ENCODE measurements at regions not wholly inside any gene's neighbourhood (a gene's known extent, or its start where the extent isn't known, plus 50 kb on each side); places are given as distances from the start of the nearest gene placed in this dataset.

- no peak for DNase-seq
These were observed 156.0 kb upstream of the TWIST2 start for GRCh38 chr2:238691596-238692491.

GRCh38 chr2:238692562-238692961, 155.3 kb upstream of the TWIST2 start:
- no peak for DNase-seq

GRCh38 chr2:238693337-238694093, 154.4 kb upstream of the TWIST2 start:
- no peak for DNase-seq

DNA sequence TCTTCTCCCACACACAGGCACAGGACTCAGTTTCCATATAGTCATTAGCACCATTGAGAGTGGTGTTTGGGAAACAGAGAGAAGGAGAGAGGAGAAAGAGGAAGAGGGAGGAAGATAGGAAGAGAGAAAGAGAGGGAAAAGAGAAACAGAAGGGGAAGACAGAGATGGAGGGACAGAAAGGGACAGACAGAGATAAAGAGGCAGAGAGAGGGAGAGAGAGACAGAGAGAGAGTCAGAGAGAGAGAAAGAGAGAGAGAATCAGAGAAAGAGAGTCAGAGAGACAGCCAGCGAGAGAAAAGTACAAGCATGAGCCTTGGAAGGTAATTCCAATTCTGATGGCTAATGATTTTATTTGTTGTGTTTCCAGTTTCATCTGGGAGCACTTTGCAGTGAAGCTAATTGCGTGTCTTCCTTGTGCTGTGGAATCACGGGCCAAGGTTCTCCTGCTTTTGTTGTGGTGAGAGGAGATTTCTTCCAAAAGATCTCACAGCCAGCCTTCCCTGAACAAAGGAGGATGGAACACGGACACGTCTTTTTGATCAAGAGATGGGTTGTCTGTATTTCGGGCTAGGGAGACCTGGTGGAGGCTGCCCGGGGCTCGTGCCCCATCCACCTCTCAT, 153.6 kb upstream of the TWIST2 start:
- no peak for DNase-seq

- no peak for DNase-seq
These were observed 153.0 kb upstream of the TWIST2 start for GRCh38 chr2:238694922-238695321.

DNA sequence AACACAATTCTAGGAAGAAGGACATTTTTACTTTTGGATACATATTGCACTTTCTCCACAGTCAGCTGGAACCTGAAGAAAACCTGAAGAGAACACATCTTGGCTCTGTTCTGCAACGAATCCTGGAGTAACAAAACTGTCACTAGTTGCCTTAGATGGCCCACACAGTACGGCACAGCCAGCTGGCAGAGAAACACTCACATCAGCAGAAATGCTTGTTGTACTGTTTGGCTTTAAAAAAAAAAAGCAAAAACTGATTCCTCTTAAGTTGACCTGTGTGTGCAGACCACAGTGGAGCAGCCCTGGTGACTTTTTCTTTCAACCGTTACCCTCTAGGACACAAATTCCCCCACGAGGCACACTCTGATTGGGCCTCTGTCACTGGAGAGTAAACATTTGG, 152.3 kb upstream of the TWIST2 start:
- DNase-seq: no peak

DNA sequence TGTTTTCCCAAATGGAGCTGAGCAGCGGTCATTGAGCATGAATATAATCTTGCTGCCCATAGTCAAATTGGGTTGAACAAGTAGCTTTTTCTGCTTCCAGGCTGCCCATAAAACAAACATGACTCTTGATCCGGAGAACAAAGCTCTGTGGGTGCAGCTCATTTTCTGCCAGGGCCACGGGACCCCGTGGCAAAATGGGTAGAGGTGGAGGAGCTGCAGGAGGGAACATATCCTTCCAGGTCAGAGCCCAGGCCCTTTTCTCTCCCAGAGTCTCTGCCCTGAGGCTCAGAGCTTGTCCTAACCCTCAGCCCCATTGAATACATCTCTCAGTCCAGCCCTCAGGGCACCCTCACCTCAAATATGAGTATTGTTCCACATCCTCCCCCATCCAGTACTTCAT, 151.6 kb upstream of the TWIST2 start:
- no peak for DNase-seq

GRCh38 chr2:238696786-238697185, 151.1 kb upstream of the TWIST2 start:
- DNase-seq: no peak

GRCh38 chr2:238697193-238698071, 150.5 kb upstream of the TWIST2 start:
- no peak for DNase-seq

- no peak for DNase-seq
These were observed 149.9 kb upstream of the TWIST2 start for GRCh38 chr2:238698072-238698352.

DNA sequence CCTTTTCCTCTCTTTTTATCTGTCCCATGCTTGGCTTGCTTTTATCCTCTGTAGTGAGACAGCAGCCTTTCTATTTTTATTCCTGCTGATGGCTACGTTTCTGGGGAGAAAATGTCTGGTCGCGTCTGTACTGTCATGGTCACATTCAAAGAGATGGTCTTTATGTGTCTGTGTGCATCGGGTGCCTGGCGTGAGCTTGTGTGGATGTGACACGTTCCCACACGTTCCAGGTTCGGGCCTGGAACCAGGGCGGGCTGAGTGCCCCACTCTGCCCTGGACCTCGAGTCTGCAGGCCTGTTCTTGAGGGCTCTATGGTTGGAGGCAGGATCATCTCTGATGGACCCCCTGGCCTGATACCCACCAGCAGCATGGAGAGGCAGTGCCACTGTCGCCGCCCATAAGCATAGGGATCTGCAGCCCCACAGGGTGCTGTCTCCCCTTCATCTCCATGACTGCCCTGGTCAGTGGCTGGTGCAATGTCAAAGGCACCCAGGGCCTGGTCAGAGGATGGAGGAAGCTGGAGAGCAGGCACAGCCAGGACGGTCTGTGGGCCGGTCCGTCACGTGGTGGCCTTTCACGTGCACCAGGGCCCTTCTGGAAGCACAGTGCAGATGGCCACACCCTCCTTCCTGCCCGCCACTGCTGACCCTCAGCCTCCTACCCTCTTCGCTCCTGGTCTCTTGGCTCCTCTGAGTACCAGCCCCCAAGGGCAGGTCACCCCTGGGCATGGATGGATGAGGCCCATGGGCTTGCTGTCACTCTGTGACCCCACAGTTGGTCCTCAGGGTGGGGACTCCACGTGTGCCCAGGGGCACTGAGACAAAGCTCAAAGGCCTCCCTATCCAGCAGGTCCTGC, 149.2 kb upstream of the TWIST2 start:
- no peak for DNase-seq

GRCh38 chr2:238699307-238700116, 148.4 kb upstream of the TWIST2 start:
- no peak for DNase-seq

DNA sequence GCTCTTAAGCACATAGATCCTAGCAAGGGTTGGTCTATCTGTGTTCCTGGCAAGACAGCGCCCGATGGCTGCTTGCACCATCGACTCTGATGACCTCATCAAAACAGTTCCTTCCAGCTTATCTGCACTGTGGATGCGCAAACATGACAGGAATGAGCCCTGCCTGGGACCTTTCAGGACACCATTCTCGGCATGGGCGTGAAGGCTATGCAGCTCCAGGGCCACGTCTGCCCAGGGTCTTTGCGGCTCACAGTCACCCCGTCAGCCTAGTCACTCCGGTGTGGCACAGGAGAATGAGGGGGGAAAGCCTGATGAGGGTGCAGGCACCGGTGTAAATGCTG, 147.8 kb upstream of the TWIST2 start:
- DNase-seq: no peak

DNA sequence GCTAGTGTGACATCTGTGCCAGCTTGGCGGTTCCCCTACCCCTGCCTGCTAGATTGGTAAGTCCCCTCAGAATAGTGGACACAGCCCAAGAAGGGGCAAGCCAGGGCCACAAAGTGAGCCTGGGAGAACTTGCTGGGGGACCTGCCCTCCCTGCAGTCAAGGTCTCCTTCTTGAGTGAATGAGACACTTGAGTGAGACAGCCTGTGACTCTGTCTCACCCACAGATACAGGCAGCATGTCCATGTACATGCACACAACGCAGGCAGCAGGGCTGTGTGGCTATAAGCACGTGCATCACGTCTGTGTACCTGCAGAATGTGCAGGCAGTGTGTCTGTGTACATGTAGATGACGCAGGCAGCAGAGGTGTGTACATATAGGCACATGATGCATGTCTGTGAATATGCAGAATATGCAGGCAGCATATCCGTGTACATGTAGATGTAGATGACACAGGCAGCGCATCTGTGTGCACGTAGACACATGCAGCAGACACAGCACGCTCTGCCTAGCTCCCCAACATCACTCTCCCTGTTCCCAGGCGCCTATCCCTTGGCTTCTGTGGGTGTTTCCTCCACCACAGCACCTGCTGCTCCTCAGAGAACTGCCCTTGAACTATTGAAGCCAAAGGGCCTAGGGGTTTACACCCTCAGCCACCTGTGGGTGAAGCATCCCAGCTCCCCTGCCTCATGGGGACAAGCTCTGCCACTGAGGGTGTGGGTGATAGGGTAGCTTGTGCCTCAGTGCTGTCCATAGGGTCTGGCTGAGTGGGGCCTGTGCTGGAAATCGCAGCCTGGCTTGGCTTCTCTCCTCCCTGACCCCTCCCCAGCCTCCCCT, 147.2 kb upstream of the TWIST2 start:
- DNase-seq: no peak

DNA sequence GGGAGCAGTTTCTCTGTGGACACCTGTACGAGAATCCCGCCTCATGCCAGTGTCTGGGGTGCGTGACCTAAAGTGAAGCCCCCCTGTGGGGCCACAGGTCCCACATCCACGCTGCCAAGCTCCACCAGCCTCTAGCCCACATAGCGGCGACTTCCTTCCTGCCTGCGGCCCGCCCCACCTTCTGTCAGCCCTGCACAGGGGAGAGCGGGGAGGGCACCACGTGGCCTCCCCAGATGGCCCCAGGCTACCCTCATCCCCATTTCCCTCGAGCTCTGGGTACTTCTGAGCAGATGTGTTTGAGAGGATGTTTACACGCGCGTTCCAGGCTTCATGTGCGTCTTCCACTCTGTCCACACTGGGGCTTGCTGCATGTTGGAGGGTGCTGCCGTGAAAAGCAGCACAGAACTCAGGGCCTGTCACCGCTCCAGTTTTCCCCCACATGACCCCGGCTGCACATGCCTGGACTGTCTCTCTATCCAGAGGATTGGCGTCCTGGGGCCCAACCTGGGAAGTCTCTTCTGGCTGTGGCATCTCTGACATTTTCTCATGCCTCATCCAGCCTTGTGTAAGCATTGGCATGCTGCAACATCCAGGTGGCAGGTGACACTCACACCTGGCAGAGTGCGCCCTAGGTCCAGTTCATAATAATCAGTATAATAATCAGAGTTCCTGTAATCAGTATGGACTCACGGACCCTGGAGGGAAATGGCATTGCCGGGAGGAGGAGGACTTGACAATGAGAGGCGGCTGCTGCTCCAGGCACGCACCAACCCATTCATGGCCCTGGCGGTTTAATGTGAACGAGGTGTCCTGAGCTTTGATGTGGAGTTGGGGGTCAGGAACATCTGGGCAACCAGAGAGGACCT, 146.3 kb upstream of the TWIST2 start:
- no peak for DNase-seq

DNA sequence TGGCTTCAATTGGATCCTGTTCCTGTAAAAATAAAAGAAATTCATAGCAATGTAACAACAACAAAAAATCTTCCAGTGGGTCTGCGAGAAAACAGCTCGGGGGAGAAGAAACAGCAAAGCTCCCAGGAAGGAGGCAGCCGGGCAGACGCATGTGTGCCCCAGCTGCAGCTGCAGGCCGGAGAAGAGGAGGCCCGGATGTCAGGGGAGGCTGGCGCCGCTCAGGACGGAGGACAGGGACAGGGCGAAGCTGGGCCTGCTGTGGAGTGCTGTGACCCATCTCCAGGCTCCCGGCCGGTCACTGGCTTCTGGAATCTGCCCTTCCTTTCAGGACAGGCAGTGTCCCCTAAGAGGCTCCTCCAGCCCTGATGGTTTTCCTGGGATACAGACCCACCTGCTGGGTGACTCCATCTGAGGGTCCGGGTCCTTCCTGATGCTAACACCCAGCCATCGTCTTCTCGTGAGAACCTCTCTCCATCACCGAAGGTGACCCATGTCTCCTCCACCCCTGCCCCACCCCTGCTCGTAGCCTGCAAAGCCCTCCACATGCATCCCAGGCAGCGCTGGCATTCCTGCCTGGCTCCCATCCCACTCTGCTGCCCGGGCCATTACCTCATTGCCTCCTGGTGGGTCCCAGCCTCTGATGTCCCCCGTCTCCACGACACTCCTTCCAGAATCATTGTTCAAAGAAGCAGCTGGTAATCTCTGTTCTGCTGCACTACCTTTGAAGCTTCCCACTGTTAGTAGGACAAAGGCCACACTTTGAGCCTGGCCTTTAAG, 145.4 kb upstream of the TWIST2 start:
- no peak for DNase-seq

DNA sequence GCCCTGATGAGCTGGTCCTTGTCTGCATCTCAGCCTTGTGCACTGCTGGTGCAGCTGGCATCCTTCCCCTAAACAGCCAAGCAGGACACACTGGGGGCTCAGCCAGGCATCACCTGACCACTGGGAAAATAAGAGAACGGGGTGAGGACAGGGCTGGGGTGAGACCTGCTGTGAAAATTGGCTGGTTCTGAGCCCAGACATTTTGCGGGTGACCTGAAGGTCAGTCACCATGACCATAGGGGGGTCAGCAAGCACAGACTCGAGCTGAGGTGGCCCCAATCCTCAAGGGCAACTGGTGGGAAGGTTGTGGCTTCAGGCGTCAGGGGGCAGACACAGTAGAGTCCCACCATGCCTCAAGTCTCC, 144.9 kb upstream of the TWIST2 start:
- DNase-seq: no peak

DNA sequence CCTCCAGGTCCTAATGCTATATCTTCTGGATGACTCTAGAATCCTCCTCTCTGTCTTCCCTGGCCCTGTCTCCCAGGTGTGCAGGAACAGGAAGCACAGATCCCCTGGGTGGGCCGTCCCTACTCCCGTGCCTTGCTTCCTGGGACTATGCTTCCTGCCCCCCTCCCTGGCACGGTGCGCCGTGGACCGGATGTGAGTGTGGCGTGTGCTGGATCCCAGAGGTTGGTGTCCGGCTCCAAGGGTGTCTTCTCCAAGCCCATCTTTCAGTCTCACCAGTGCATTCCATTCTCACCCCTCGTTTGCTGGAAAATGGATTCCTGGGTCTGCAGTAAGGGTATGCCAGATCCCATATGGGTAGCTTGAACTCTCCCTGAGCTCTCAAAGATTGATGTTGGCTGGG, 144.4 kb upstream of the TWIST2 start:
- no peak for DNase-seq

Data from CD4-positive, alpha-beta T cell treated with Interleukin-17A for 4 hours (primary cell).